Neural progenitor cell (in vitro differentiated cells): ENCODE measurements at regions not wholly inside any gene's neighbourhood (a gene's known extent, or its start where the extent isn't known, plus 50 kb on each side); places are given as distances from the start of the nearest gene placed in this dataset.

ENCODE experiments used
- DNase-seq: peaks from one replicate; pipeline ENCODE4 v3.0.0-alpha.2; 2016; ENCODE audit warnings: low spot score
- H2AFZ ChIP-seq: fragments of 200-600 bp; sonication (generic); replicated peaks from 2 replicates; pipeline ENCODE4 v1.6.1; 2016; ENCODE audit warnings: antibody characterized with exemption
- H3F3A ChIP-seq: fragments of 200-600 bp; sonication (generic); 2 replicates; pipeline ENCODE4 v1.6.1; 2016; ENCODE audit warnings: antibody characterized with exemption, low read depth
- H3K27ac ChIP-seq: fragments of 200-600 bp; sonication (generic); 2 replicates; pipeline ENCODE4 v1.5.1; 2016; ENCODE audit warnings: mild to moderate bottlenecking
- H3K27me3 ChIP-seq: fragments of 200-600 bp; sonication (generic); 2 replicates; pipeline ENCODE4 v1.6.1; 2016; ENCODE audit warnings: mild to moderate bottlenecking, moderate library complexity
- H3K36me3 ChIP-seq: fragments of 200-600 bp; sonication (generic); 2 replicates; pipeline ENCODE4 v1.5.1; 2016
- H3K4me1 ChIP-seq: fragments of 200-600 bp; sonication (generic); 2 replicates; pipeline ENCODE4 v1.6.1; 2016; ENCODE audit warnings: mixed run types
- H3K4me2 ChIP-seq: fragments of 200-600 bp; sonication (generic); 2 replicates; pipeline ENCODE4 v1.6.1; 2016
- H3K4me3 ChIP-seq: fragments of 200-600 bp; sonication (generic); 2 replicates; pipeline ENCODE4 v1.5.1; 2016
- H3K79me2 ChIP-seq: fragments of 200-600 bp; sonication (generic); 2 replicates; pipeline ENCODE4 v1.6.1; 2016; ENCODE audit warnings: low read depth
- H3K9ac ChIP-seq: fragments of 200-600 bp; sonication (generic); 2 replicates; pipeline ENCODE4 v1.6.1; 2016
- H3K9me3 ChIP-seq: fragments of 200-600 bp; sonication (generic); 2 replicates; pipeline ENCODE4 v1.5.1; 2016; ENCODE audit warnings: low read depth
- H4K20me1 ChIP-seq: fragments of 200-600 bp; sonication (generic); 2 replicates; pipeline ENCODE4 v1.6.1; 2016; ENCODE audit warnings: low read depth
- H3K27ac Mint-ChIP-seq: 3 replicates; pipeline ENCODE4 v1.8.0; 2021; ENCODE audit warnings: mixed read lengths
- H3K27me3 Mint-ChIP-seq: 2 replicates; pipeline ENCODE4 v1.8.0; 2022; ENCODE audit warnings: low read depth, mild to moderate bottlenecking, inconsistent platforms, moderate library complexity, mixed read lengths; ENCODE audit not compliant: insufficient read depth
- H3K36me3 Mint-ChIP-seq: 3 replicates; pipeline ENCODE4 v1.8.0; 2021; ENCODE audit warnings: mixed read lengths
- H3K4me1 Mint-ChIP-seq: 3 replicates; pipeline ENCODE4 v1.8.0; 2021; ENCODE audit warnings: mixed read lengths
- H3K4me3 Mint-ChIP-seq: 3 replicates; pipeline ENCODE4 v1.8.0; 2021; ENCODE audit warnings: mild to moderate bottlenecking, moderate library complexity, mixed read lengths
- H3K9me3 Mint-ChIP-seq: 3 replicates; pipeline ENCODE4 v1.8.0; 2020; ENCODE audit warnings: mixed read lengths
- EZH2 ChIP-seq: fragments of 200-600 bp; sonication (generic); IDR thresholded peaks from 2 replicates; pipeline ENCODE4 v1.6.1; 2017; ENCODE audit warnings: antibody characterized with exemption, mild to moderate bottlenecking, moderate library complexity
- EZH2phosphoT487 ChIP-seq: fragments of 200-600 bp; sonication (generic); IDR thresholded peaks from 2 replicates; pipeline ENCODE4 v1.6.1; 2017; ENCODE audit warnings: antibody characterized with exemption
- TF ChIP-seq, protein P1 (sequence below): fragments of 200-600 bp; sonication (generic); IDR thresholded peaks from 2 replicates; pipeline ENCODE4 v1.5.1; 2017; ENCODE audit warnings: antibody characterized with exemption, mild to moderate bottlenecking

DNA sequence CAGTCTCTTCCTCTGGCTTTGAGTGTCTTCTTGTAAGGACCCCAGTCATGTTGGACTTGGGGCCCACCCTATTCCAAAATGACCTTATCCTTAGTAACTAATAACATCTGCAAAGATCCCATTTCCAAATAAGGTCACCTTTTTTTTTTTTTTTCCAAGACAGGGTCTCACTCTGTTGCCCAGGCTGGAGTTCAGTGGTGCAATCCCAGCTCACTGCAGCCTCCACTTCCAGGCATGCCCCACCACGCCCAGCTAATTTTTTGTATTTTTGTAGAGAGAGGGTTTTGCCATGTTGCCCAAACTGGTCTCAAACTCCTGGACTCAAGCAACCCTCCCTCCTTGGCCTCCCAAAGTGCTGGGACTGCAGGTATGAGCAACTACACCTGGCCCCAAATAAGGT is 118.8 kb upstream of the GSE1 start:
- TF ChIP-seq EZH2phosphoT487, result no peak
- TF ChIP-seq EZH2, result no peak
- TF ChIP-seq, protein P1, sequence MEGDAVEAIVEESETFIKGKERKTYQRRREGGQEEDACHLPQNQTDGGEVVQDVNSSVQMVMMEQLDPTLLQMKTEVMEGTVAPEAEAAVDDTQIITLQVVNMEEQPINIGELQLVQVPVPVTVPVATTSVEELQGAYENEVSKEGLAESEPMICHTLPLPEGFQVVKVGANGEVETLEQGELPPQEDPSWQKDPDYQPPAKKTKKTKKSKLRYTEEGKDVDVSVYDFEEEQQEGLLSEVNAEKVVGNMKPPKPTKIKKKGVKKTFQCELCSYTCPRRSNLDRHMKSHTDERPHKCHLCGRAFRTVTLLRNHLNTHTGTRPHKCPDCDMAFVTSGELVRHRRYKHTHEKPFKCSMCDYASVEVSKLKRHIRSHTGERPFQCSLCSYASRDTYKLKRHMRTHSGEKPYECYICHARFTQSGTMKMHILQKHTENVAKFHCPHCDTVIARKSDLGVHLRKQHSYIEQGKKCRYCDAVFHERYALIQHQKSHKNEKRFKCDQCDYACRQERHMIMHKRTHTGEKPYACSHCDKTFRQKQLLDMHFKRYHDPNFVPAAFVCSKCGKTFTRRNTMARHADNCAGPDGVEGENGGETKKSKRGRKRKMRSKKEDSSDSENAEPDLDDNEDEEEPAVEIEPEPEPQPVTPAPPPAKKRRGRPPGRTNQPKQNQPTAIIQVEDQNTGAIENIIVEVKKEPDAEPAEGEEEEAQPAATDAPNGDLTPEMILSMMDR, result no peak
- Histone ChIP-seq H4K20me1 (no peaks in the 10 kb centered on the region), H3K27ac (no peak overlapping the region), H3K79me2 (no peaks in the 10 kb centered on the region), H3K36me3 (no peaks in the 10 kb centered on the region), H3K27me3 (no peaks in the 10 kb centered on the region), H3F3A (no peaks in the 10 kb centered on the region), H3K4me1 (peaks cover 7% of the 10 kb centered on the region), H3K4me3 (no peak overlapping the region), H3K4me2 (no peak overlapping the region), H3K9ac (no peak overlapping the region), H2AFZ (no peak overlapping the region), H3K9me3 (no peaks in the 10 kb centered on the region)
- H3K27me3 Mint-ChIP-seq, result peaks cover 11% of the 10 kb centered on the region
- H3K9me3 Mint-ChIP-seq, result no peaks in the 10 kb centered on the region
- peaks cover 44% of the 10 kb centered on the region for H3K4me1 Mint-ChIP-seq
- H3K4me3 Mint-ChIP-seq, result no peak overlapping the region
- DNase-seq, result no peak
- H3K27ac Mint-ChIP-seq, result no peak overlapping the region
- no peaks in the 10 kb centered on the region for H3K36me3 Mint-ChIP-seq

DNA sequence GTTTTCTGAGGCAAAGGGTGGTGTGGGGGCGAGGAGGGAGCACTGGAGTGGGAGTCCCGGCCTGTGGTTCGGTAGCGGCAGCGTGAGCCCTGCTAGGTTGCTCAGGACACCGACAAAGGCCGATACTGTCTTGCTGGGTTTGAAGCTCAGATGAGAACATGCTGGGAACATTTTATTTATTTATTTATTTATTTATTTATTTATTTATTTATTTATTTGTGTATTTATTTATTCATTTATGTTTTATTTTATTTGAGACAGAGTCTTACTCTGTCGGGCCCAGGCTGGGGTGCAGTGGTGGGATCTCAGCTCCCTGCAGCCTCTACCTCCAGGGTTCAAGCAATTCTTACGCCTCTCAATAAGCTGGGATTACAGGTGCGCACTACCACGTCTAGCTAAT is 117.9 kb upstream of the GSE1 start:
- Histone ChIP-seq H3K27ac (no peak overlapping the region), H3K9ac (no peak overlapping the region), H3K79me2 (no peaks in the 10 kb centered on the region), H3F3A (peaks cover 7% of the 10 kb centered on the region), H2AFZ (no peak overlapping the region), H4K20me1 (no peaks in the 10 kb centered on the region), H3K4me3 (no peak overlapping the region), H3K36me3 (no peaks in the 10 kb centered on the region), H3K27me3 (no peaks in the 10 kb centered on the region), H3K9me3 (no peaks in the 10 kb centered on the region), H3K4me2 (no peak overlapping the region), H3K4me1 (peaks cover 12% of the 10 kb centered on the region)
- Mint-ChIP-seq H3K27ac (no peak overlapping the region), H3K9me3 (no peaks in the 10 kb centered on the region), H3K4me1 (peaks cover 45% of the 10 kb centered on the region), H3K4me3 (no peak overlapping the region), H3K27me3 (peaks cover 11% of the 10 kb centered on the region), H3K36me3 (no peaks in the 10 kb centered on the region)
- TF ChIP-seq EZH2phosphoT487 (no peak), EZH2 (no peak)
- TF ChIP-seq, protein P1, result no peak
- no peak for DNase-seq

DNA sequence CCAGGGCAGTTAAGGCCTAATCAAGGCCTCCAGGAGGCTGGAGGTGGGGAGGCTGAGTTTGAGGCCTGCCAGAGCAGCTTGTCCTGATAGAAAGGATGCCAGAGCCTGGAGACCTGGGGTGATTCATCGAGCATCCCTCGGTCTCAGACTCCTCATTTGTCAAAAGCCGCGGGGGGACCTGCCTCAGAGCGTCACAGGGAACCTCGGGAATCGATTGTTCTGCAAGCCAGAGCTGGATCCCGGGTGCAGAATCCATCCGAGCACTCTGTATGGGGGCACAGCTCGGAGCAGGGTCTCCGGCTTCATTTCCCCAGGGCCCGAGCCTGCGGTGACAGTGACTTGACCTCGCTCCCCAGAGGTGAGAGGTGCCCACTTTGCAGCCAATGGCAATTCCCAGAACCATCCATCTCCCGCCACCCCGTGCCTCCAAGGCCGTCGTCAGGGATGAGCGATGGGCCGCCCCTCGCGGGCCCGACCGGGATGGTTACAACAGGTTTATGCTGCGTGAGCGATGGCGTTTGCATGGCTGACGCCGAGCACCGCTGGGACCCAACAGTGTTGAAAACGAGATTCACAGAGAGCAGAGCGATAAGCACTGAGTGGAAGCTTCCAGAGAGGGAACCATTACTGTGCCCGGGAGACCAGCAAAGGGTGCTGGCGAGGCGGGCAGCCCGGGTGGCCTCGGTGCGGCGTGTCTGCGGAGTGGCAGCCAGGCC is 117.1 kb upstream of the GSE1 start:
- Mint-ChIP-seq H3K27ac (no peak overlapping the region), H3K27me3 (peaks cover 9% of the 10 kb centered on the region), H3K4me1 (peaks cover 45% of the 10 kb centered on the region), H3K4me3 (no peak overlapping the region), H3K36me3 (no peaks in the 10 kb centered on the region), H3K9me3 (no peaks in the 10 kb centered on the region)
- Histone ChIP-seq H3K9ac (no peak overlapping the region), H3K4me2 (no peak overlapping the region), H3K4me3 (no peak overlapping the region), H3K36me3 (no peaks in the 10 kb centered on the region), H4K20me1 (no peaks in the 10 kb centered on the region), H3K79me2 (no peaks in the 10 kb centered on the region), H3F3A (peaks cover 7% of the 10 kb centered on the region), H3K9me3 (no peaks in the 10 kb centered on the region), H3K27me3 (no peaks in the 10 kb centered on the region), H2AFZ (no peak overlapping the region), H3K4me1 (peaks cover 14% of the 10 kb centered on the region), H3K27ac (no peak overlapping the region)
- TF ChIP-seq EZH2phosphoT487, result no peak
- TF ChIP-seq, protein P1, result no peak
- DNase-seq, result no peak
